GM23338 (cell line): ENCODE measurements at regions not wholly inside any gene's neighbourhood (a gene's known extent, or its start where the extent isn't known, plus 50 kb on each side); places are given as distances from the start of the nearest gene placed in this dataset.

ENCODE experiments used
- ATAC-seq: fragments of 200-7000 bp; cut with Tn5 transposase; 3 replicates; pipeline ENCODE4 v1.9.1; 2020
- DNase-seq: peaks from one replicate; pipeline ENCODE4 v3.0.0-alpha.2; 2015; ENCODE audit warnings: low spot score
- H2AFZ ChIP-seq: fragments of 200-600 bp; sonication (generic); 2 replicates; pipeline ENCODE4 v1.8.0; 2016; ENCODE audit warnings: antibody characterized with exemption, mild to moderate bottlenecking, moderate library complexity
- H3F3A ChIP-seq: fragments of 200-600 bp; sonication (generic); replicated peaks from 2 replicates; pipeline ENCODE4 v1.8.0; 2017; ENCODE audit warnings: antibody characterized with exemption, mixed run types, low read depth
- H3K27ac ChIP-seq: fragments of 200-600 bp; sonication (generic); 2 replicates; pipeline ENCODE4 v1.6.1; 2016; ENCODE audit warnings: low read depth
- H3K27me3 ChIP-seq: fragments of 200-600 bp; sonication (generic); 2 replicates; pipeline ENCODE4 v1.8.0; 2016; ENCODE audit warnings: mild to moderate bottlenecking, mixed run types, moderate library complexity; ENCODE audit not compliant: insufficient read depth
- H3K36me3 ChIP-seq: fragments of 200-600 bp; sonication (generic); 2 replicates; pipeline ENCODE4 v1.8.0; 2016; ENCODE audit warnings: mild to moderate bottlenecking; ENCODE audit not compliant: insufficient read depth
- H3K4me1 ChIP-seq: fragments of 200-600 bp; sonication (generic); 2 replicates; pipeline ENCODE4 v1.8.0; 2016; ENCODE audit warnings: mild to moderate bottlenecking, moderate library complexity; ENCODE audit not compliant: insufficient read depth
- H3K4me2 ChIP-seq: fragments of 200-600 bp; sonication (generic); 2 replicates; pipeline ENCODE4 v1.7.1; 2017; ENCODE audit warnings: mixed run types
- H3K4me3 ChIP-seq: fragments of 200-600 bp; sonication (generic); 2 replicates; pipeline ENCODE4 v1.6.1; 2016; ENCODE audit warnings: mixed run types
- H3K79me2 ChIP-seq: fragments of 200-600 bp; sonication (generic); replicated peaks from 2 replicates; pipeline ENCODE4 v1.8.0; 2017; ENCODE audit warnings: mild to moderate bottlenecking; ENCODE audit not compliant: insufficient read depth
- H3K9me2 ChIP-seq: fragments of 200-600 bp; sonication (generic); 2 replicates; pipeline ENCODE4 v1.8.0; 2017; ENCODE audit not compliant: insufficient read depth
- H4K20me1 ChIP-seq: fragments of 200-600 bp; sonication (generic); replicated peaks from 2 replicates; pipeline ENCODE4 v1.8.0; 2017; ENCODE audit warnings: mild to moderate bottlenecking; ENCODE audit not compliant: insufficient read depth
- H3K27ac Mint-ChIP-seq: 2 replicates; pipeline ENCODE4 v1.8.0; 2020; ENCODE audit warnings: inconsistent platforms, mild to moderate bottlenecking, moderate library complexity, mixed read lengths
- H3K27me3 Mint-ChIP-seq: 3 replicates; pipeline ENCODE4 v1.8.0; 2022; ENCODE audit warnings: low read depth, mild to moderate bottlenecking, moderate library complexity, mixed read lengths, inconsistent platforms; ENCODE audit not compliant: insufficient read depth, poor library complexity
- H3K36me3 Mint-ChIP-seq: 3 replicates; pipeline ENCODE4 v1.8.0; 2021; ENCODE audit warnings: low read depth, mild to moderate bottlenecking, inconsistent platforms, moderate library complexity, mixed read lengths
- H3K4me1 Mint-ChIP-seq: 3 replicates; pipeline ENCODE4 v1.8.0; 2020; ENCODE audit warnings: mild to moderate bottlenecking, inconsistent platforms, mixed read lengths
- H3K4me3 Mint-ChIP-seq: 3 replicates; pipeline ENCODE4 v1.8.0; 2021; ENCODE audit warnings: moderate library complexity, mild to moderate bottlenecking, inconsistent platforms, mixed read lengths
- H3K9me3 Mint-ChIP-seq: 3 replicates; pipeline ENCODE4 v1.8.0; 2020; ENCODE audit warnings: moderate library complexity, mild to moderate bottlenecking, inconsistent platforms, mixed read lengths
- CREB1 ChIP-seq: fragments of 250-450 bp; sonication (Bioruptor Pico); IDR thresholded peaks from 2 replicates; pipeline ENCODE4 v1.5.0; 2020; ENCODE audit warnings: low read depth, mild to moderate bottlenecking, moderate library complexity
- CTCF ChIP-seq, 2 experiments: fragments of 200-600 bp in 1 of 2; sonication (generic) in 1 of 2; conservative IDR thresholded peaks; 2 replicates each; pipeline versions ENCODE4 v1.5.1 to v1.6.1; 2016 to 2017; ENCODE audit warnings: antibody characterized with exemption in 2 of 2, low read depth in 2 of 2, mild to moderate bottlenecking in 2 of 2, moderate library complexity in 1 of 2
- ETS1 ChIP-seq: IDR thresholded peaks from 2 replicates; pipeline ENCODE4 v1.6.1; 2016; ENCODE audit warnings: antibody characterized with exemption
- EZH2 ChIP-seq: fragments of 200-600 bp; sonication (generic); IDR thresholded peaks from one replicate; pipeline ENCODE4 v1.8.0; 2017; ENCODE audit warnings: antibody characterized with exemption, mild to moderate bottlenecking, low read depth; ENCODE audit not compliant: unreplicated experiment
- EZH2phosphoT487 ChIP-seq: fragments of 200-600 bp; sonication (generic); IDR thresholded peaks from one replicate; pipeline ENCODE4 v1.8.1; 2018; ENCODE audit warnings: antibody characterized with exemption; ENCODE audit not compliant: unreplicated experiment
- POLR2AphosphoS5 ChIP-seq: IDR thresholded peaks from 2 replicates; pipeline ENCODE4 v1.6.1; 2016; ENCODE audit warnings: antibody characterized with exemption, low read depth
- STAT1 ChIP-seq: IDR thresholded peaks from one replicate; pipeline ENCODE4 v1.6.1; 2016; ENCODE audit warnings: antibody characterized with exemption; ENCODE audit not compliant: unreplicated experiment
- ZNF114 ChIP-seq: fragments of 250-450 bp; sonication (Bioruptor Pico); IDR thresholded peaks from 2 replicates; pipeline ENCODE4 v1.5.0; 2020; ENCODE audit warnings: mild to moderate bottlenecking, moderate library complexity
- TF ChIP-seq, protein P1 (sequence below): fragments of 250-450 bp; sonication (Bioruptor Pico); IDR thresholded peaks from 2 replicates; pipeline ENCODE4 v1.5.0; 2020; ENCODE audit warnings: mild to moderate bottlenecking, moderate library complexity

GRCh38 chr2:5932556-5933469, 240.6 kb downstream of the SOX11 start:
- Histone ChIP-seq H3K4me3 (no peak overlapping the region), H4K20me1 (no peaks in the 10 kb centered on the region), H3K36me3 (no peaks in the 10 kb centered on the region), H3K4me1 (no peaks in the 10 kb centered on the region), H3F3A (no peaks in the 10 kb centered on the region), H2AFZ (no peak overlapping the region), H3K27ac (no peak overlapping the region), H3K27me3 (no peaks in the 10 kb centered on the region), H3K9me2 (no peaks in the 10 kb centered on the region), H3K4me2 (no peak overlapping the region), H3K79me2 (no peaks in the 10 kb centered on the region)
- ATAC-seq = no peak
- Mint-ChIP-seq H3K4me3 (no peak overlapping the region), H3K27me3 (peaks cover 8% of the 10 kb centered on the region), H3K9me3 (peaks cover 53% of the 10 kb centered on the region), H3K4me1 (peaks cover 7% of the 10 kb centered on the region; the same call in 2 of the 3 replicates), H3K36me3 (peaks cover 9% of the 10 kb centered on the region; the same call in 2 of the 3 replicates), H3K27ac (no peak overlapping the region)
- no peak for TF ChIP-seq STAT1
- TF ChIP-seq, protein P1, sequence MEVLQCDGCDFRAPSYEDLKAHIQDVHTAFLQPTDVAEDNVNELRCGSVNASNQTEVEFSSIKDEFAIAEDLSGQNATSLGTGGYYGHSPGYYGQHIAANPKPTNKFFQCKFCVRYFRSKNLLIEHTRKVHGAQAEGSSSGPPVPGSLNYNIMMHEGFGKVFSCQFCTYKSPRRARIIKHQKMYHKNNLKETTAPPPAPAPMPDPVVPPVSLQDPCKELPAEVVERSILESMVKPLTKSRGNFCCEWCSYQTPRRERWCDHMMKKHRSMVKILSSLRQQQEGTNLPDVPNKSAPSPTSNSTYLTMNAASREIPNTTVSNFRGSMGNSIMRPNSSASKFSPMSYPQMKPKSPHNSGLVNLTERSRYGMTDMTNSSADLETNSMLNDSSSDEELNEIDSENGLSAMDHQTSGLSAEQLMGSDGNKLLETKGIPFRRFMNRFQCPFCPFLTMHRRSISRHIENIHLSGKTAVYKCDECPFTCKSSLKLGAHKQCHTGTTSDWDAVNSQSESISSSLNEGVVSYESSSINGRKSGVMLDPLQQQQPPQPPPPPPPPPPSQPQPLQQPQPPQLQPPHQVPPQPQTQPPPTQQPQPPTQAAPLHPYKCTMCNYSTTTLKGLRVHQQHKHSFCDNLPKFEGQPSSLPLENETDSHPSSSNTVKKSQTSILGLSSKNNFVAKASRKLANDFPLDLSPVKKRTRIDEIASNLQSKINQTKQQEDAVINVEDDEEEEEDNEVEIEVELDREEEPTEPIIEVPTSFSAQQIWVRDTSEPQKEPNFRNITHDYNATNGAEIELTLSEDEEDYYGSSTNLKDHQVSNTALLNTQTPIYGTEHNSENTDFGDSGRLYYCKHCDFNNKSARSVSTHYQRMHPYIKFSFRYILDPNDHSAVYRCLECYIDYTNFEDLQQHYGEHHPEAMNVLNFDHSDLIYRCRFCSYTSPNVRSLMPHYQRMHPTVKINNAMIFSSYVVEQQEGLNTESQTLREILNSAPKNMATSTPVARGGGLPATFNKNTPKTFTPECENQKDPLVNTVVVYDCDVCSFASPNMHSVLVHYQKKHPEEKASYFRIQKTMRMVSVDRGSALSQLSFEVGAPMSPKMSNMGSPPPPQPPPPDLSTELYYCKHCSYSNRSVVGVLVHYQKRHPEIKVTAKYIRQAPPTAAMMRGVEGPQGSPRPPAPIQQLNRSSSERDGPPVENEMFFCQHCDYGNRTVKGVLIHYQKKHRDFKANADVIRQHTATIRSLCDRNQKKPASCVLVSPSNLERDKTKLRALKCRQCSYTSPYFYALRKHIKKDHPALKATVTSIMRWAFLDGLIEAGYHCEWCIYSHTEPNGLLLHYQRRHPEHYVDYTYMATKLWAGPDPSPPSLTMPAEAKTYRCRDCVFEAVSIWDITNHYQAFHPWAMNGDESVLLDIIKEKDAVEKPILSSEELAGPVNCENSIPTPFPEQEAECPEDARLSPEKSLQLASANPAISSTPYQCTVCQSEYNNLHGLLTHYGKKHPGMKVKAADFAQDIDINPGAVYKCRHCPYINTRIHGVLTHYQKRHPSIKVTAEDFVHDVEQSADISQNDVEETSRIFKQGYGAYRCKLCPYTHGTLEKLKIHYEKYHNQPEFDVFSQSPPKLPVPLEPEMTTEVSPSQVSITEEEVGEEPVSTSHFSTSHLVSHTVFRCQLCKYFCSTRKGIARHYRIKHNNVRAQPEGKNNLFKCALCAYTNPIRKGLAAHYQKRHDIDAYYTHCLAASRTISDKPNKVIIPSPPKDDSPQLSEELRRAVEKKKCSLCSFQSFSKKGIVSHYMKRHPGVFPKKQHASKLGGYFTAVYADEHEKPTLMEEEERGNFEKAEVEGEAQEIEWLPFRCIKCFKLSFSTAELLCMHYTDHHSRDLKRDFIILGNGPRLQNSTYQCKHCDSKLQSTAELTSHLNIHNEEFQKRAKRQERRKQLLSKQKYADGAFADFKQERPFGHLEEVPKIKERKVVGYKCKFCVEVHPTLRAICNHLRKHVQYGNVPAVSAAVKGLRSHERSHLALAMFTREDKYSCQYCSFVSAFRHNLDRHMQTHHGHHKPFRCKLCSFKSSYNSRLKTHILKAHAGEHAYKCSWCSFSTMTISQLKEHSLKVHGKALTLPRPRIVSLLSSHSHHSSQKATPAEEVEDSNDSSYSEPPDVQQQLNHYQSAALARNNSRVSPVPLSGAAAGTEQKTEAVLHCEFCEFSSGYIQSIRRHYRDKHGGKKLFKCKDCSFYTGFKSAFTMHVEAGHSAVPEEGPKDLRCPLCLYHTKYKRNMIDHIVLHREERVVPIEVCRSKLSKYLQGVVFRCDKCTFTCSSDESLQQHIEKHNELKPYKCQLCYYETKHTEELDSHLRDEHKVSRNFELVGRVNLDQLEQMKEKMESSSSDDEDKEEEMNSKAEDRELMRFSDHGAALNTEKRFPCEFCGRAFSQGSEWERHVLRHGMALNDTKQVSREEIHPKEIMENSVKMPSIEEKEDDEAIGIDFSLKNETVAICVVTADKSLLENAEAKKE (CRISPR knock-in tag) = no peak
- TF ChIP-seq CTCF (conservative IDR thresholded peaks at IDR 0.05; ENCODE audit: low read depth in 2 of 2) = no peak
- TF ChIP-seq EZH2 = no peak
- no peak for TF ChIP-seq CREB1
- TF ChIP-seq ETS1 = no peak
- TF ChIP-seq EZH2phosphoT487 = no peak
- TF ChIP-seq ZNF114 (CRISPR knock-in tag) = no peak
- no peak for TF ChIP-seq POLR2AphosphoS5
- DNase-seq = no peak
